GM23338 (cell line): ENCODE measurements at regions not wholly inside any gene's neighbourhood (a gene's known extent, or its start where the extent isn't known, plus 50 kb on each side); places are given as distances from the start of the nearest gene placed in this dataset.
A peak's percentile ranks its signal among the peaks of the same experiment; 100 is the strongest.

ENCODE experiments used
- ATAC-seq: fragments of 200-7000 bp; cut with Tn5 transposase; 3 replicates; pipeline ENCODE4 v1.9.1; 2020
- DNase-seq: peaks from one replicate; pipeline ENCODE4 v3.0.0-alpha.2; 2015; ENCODE audit warnings: low spot score
- H2AFZ ChIP-seq: fragments of 200-600 bp; sonication (generic); 2 replicates; pipeline ENCODE4 v1.8.0; 2016; ENCODE audit warnings: antibody characterized with exemption, mild to moderate bottlenecking, moderate library complexity
- H3F3A ChIP-seq: fragments of 200-600 bp; sonication (generic); replicated peaks from 2 replicates; pipeline ENCODE4 v1.8.0; 2017; ENCODE audit warnings: antibody characterized with exemption, mixed run types, low read depth
- H3K27ac ChIP-seq: fragments of 200-600 bp; sonication (generic); 2 replicates; pipeline ENCODE4 v1.6.1; 2016; ENCODE audit warnings: low read depth
- H3K27me3 ChIP-seq: fragments of 200-600 bp; sonication (generic); 2 replicates; pipeline ENCODE4 v1.8.0; 2016; ENCODE audit warnings: mild to moderate bottlenecking, mixed run types, moderate library complexity; ENCODE audit not compliant: insufficient read depth
- H3K36me3 ChIP-seq: fragments of 200-600 bp; sonication (generic); 2 replicates; pipeline ENCODE4 v1.8.0; 2016; ENCODE audit warnings: mild to moderate bottlenecking; ENCODE audit not compliant: insufficient read depth
- H3K4me1 ChIP-seq: fragments of 200-600 bp; sonication (generic); 2 replicates; pipeline ENCODE4 v1.8.0; 2016; ENCODE audit warnings: mild to moderate bottlenecking, moderate library complexity; ENCODE audit not compliant: insufficient read depth
- H3K4me2 ChIP-seq: fragments of 200-600 bp; sonication (generic); 2 replicates; pipeline ENCODE4 v1.7.1; 2017; ENCODE audit warnings: mixed run types
- H3K4me3 ChIP-seq: fragments of 200-600 bp; sonication (generic); 2 replicates; pipeline ENCODE4 v1.6.1; 2016; ENCODE audit warnings: mixed run types
- H3K79me2 ChIP-seq: fragments of 200-600 bp; sonication (generic); replicated peaks from 2 replicates; pipeline ENCODE4 v1.8.0; 2017; ENCODE audit warnings: mild to moderate bottlenecking; ENCODE audit not compliant: insufficient read depth
- H3K9me2 ChIP-seq: fragments of 200-600 bp; sonication (generic); 2 replicates; pipeline ENCODE4 v1.8.0; 2017; ENCODE audit not compliant: insufficient read depth
- H4K20me1 ChIP-seq: fragments of 200-600 bp; sonication (generic); replicated peaks from 2 replicates; pipeline ENCODE4 v1.8.0; 2017; ENCODE audit warnings: mild to moderate bottlenecking; ENCODE audit not compliant: insufficient read depth
- H3K27ac Mint-ChIP-seq: 2 replicates; pipeline ENCODE4 v1.8.0; 2020; ENCODE audit warnings: inconsistent platforms, mild to moderate bottlenecking, moderate library complexity, mixed read lengths
- H3K27me3 Mint-ChIP-seq: 3 replicates; pipeline ENCODE4 v1.8.0; 2022; ENCODE audit warnings: low read depth, mild to moderate bottlenecking, moderate library complexity, mixed read lengths, inconsistent platforms; ENCODE audit not compliant: insufficient read depth, poor library complexity
- H3K36me3 Mint-ChIP-seq: 3 replicates; pipeline ENCODE4 v1.8.0; 2021; ENCODE audit warnings: low read depth, mild to moderate bottlenecking, inconsistent platforms, moderate library complexity, mixed read lengths
- H3K4me1 Mint-ChIP-seq: 3 replicates; pipeline ENCODE4 v1.8.0; 2020; ENCODE audit warnings: mild to moderate bottlenecking, inconsistent platforms, mixed read lengths
- H3K4me3 Mint-ChIP-seq: 3 replicates; pipeline ENCODE4 v1.8.0; 2021; ENCODE audit warnings: moderate library complexity, mild to moderate bottlenecking, inconsistent platforms, mixed read lengths
- H3K9me3 Mint-ChIP-seq: 3 replicates; pipeline ENCODE4 v1.8.0; 2020; ENCODE audit warnings: moderate library complexity, mild to moderate bottlenecking, inconsistent platforms, mixed read lengths
- CREB1 ChIP-seq: fragments of 250-450 bp; sonication (Bioruptor Pico); IDR thresholded peaks from 2 replicates; pipeline ENCODE4 v1.5.0; 2020; ENCODE audit warnings: low read depth, mild to moderate bottlenecking, moderate library complexity
- EZH2 ChIP-seq: fragments of 200-600 bp; sonication (generic); IDR thresholded peaks from one replicate; pipeline ENCODE4 v1.8.0; 2017; ENCODE audit warnings: antibody characterized with exemption, mild to moderate bottlenecking, low read depth; ENCODE audit not compliant: unreplicated experiment
- EZH2phosphoT487 ChIP-seq: fragments of 200-600 bp; sonication (generic); IDR thresholded peaks from one replicate; pipeline ENCODE4 v1.8.1; 2018; ENCODE audit warnings: antibody characterized with exemption; ENCODE audit not compliant: unreplicated experiment
- JUNB ChIP-seq: IDR thresholded peaks from one replicate; pipeline ENCODE4 v1.6.1; 2016; ENCODE audit warnings: antibody characterized with exemption; ENCODE audit not compliant: unreplicated experiment
- NANOG ChIP-seq: IDR thresholded peaks from 2 replicates; pipeline ENCODE4 v1.6.1; 2016; ENCODE audit warnings: antibody characterized with exemption, borderline replicate concordance
- POLR2AphosphoS5 ChIP-seq: IDR thresholded peaks from 2 replicates; pipeline ENCODE4 v1.6.1; 2016; ENCODE audit warnings: antibody characterized with exemption, low read depth
- STAT1 ChIP-seq: IDR thresholded peaks from one replicate; pipeline ENCODE4 v1.6.1; 2016; ENCODE audit warnings: antibody characterized with exemption; ENCODE audit not compliant: unreplicated experiment
- ZNF114 ChIP-seq: fragments of 250-450 bp; sonication (Bioruptor Pico); IDR thresholded peaks from 2 replicates; pipeline ENCODE4 v1.5.0; 2020; ENCODE audit warnings: mild to moderate bottlenecking, moderate library complexity
- ZNF331 ChIP-seq: fragments of 250-450 bp; sonication (Bioruptor Pico); IDR thresholded peaks from 2 replicates; pipeline ENCODE4 v1.5.0; 2020; ENCODE audit warnings: low read depth, mild to moderate bottlenecking, moderate library complexity
- TF ChIP-seq, protein P1 (sequence below): IDR thresholded peaks from one replicate; pipeline ENCODE4 v1.6.1; 2018; ENCODE audit warnings: antibody characterized with exemption; ENCODE audit not compliant: unreplicated experiment
- TF ChIP-seq, protein P2 (sequence below): IDR thresholded peaks from 2 replicates; pipeline ENCODE4 v1.6.1; 2016; ENCODE audit warnings: antibody characterized with exemption
- TF ChIP-seq, protein P3 (sequence below), 2 experiments: fragments of 200-600 bp in 1 of 2; sonication (generic) in 1 of 2; conservative IDR thresholded peaks; 2 replicates each; pipeline versions ENCODE4 v1.5.1 to v1.6.1; 2016 to 2017; ENCODE audit warnings: antibody characterized with exemption in 2 of 2, low read depth in 2 of 2, mild to moderate bottlenecking in 2 of 2, moderate library complexity in 1 of 2
- TF ChIP-seq, protein P4 (sequence below): fragments of 250-450 bp; sonication (Bioruptor Pico); IDR thresholded peaks from 2 replicates; pipeline ENCODE4 v1.5.0; 2020; ENCODE audit warnings: mild to moderate bottlenecking, moderate library complexity

DNA sequence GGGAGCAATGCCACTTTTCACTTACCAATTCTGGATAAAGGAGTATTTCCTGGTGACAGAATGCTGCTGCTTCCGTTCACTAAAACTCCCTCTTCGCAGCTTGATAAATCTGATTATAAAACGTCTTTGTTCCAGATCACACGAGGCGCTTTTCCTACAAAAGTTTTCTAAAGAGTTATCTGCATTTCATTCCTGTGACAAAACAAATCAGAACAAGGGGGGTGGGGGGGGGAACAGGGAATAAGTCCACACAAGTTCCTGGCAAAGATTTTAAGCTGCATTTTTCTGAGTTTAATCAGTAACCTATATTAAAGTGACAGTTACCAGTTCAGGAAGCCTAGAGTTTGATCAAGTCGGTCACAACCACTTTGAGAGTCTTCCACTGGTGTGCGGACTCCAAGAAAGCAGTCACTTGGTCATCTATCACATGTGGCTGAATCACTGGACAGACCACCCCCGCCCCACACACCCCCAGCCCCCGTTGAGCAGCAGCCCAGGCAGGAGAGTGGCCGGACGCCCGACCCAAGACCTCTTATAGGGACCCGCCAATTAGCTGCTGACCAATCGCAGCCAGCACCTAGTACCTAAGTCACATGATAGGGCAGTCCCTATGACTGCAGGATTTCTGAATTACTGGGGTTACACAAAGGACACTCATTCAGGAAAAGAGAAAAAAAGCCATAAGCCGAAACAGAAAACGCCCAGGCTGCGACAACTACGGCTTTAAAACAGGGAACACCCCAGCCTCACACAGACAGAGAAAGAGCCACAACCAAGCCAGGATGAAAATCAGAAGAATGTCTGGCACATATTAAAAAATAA lies 569.3 kb upstream of the DIPK2B start:
- no peaks in the 10 kb centered on the region for H3K9me3 Mint-ChIP-seq
- H3K4me3 ChIP-seq, result no peak overlapping the region
- no peak overlapping the region for H3K4me2 ChIP-seq
- peaks cover 42% of the 10 kb centered on the region for H3K4me1 ChIP-seq
- no peaks in the 10 kb centered on the region for H3K36me3 ChIP-seq
- H3K36me3 Mint-ChIP-seq, result peaks cover 34% of the 10 kb centered on the region
- no peaks in the 10 kb centered on the region for H3K9me2 ChIP-seq
- DNase-seq (no peak), ATAC-seq (peak; percentile 64)
- H3K79me2 ChIP-seq, result peaks cover 99% of the 10 kb centered on the region
- H3K27ac ChIP-seq, result no peak overlapping the region
- H2AFZ ChIP-seq, result no peak overlapping the region
- peaks cover under 1% of the 10 kb centered on the region for H3K27me3 Mint-ChIP-seq
- H3K27ac Mint-ChIP-seq, result peak overlapping the region; percentile 72; the same call in 1 of the 2 replicates
- no peak overlapping the region for H3K4me3 Mint-ChIP-seq
- H4K20me1 ChIP-seq, result peaks cover 35% of the 10 kb centered on the region
- peaks cover 77% of the 10 kb centered on the region for H3K4me1 Mint-ChIP-seq
- H3F3A ChIP-seq, result no peaks in the 10 kb centered on the region
- TF ChIP-seq, protein P1, sequence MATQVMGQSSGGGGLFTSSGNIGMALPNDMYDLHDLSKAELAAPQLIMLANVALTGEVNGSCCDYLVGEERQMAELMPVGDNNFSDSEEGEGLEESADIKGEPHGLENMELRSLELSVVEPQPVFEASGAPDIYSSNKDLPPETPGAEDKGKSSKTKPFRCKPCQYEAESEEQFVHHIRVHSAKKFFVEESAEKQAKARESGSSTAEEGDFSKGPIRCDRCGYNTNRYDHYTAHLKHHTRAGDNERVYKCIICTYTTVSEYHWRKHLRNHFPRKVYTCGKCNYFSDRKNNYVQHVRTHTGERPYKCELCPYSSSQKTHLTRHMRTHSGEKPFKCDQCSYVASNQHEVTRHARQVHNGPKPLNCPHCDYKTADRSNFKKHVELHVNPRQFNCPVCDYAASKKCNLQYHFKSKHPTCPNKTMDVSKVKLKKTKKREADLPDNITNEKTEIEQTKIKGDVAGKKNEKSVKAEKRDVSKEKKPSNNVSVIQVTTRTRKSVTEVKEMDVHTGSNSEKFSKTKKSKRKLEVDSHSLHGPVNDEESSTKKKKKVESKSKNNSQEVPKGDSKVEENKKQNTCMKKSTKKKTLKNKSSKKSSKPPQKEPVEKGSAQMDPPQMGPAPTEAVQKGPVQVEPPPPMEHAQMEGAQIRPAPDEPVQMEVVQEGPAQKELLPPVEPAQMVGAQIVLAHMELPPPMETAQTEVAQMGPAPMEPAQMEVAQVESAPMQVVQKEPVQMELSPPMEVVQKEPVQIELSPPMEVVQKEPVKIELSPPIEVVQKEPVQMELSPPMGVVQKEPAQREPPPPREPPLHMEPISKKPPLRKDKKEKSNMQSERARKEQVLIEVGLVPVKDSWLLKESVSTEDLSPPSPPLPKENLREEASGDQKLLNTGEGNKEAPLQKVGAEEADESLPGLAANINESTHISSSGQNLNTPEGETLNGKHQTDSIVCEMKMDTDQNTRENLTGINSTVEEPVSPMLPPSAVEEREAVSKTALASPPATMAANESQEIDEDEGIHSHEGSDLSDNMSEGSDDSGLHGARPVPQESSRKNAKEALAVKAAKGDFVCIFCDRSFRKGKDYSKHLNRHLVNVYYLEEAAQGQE, result no peak
- TF ChIP-seq JUNB, result no peak
- TF ChIP-seq ZNF114 (CRISPR knock-in tag), result no peak
- no peak for TF ChIP-seq EZH2
- no peak for TF ChIP-seq CREB1 (CRISPR knock-in tag)
- no peak for TF ChIP-seq STAT1
- no peak for TF ChIP-seq NANOG
- TF ChIP-seq, protein P2, sequence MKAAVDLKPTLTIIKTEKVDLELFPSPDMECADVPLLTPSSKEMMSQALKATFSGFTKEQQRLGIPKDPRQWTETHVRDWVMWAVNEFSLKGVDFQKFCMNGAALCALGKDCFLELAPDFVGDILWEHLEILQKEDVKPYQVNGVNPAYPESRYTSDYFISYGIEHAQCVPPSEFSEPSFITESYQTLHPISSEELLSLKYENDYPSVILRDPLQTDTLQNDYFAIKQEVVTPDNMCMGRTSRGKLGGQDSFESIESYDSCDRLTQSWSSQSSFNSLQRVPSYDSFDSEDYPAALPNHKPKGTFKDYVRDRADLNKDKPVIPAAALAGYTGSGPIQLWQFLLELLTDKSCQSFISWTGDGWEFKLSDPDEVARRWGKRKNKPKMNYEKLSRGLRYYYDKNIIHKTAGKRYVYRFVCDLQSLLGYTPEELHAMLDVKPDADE, result no peak
- TF ChIP-seq, protein P3, sequence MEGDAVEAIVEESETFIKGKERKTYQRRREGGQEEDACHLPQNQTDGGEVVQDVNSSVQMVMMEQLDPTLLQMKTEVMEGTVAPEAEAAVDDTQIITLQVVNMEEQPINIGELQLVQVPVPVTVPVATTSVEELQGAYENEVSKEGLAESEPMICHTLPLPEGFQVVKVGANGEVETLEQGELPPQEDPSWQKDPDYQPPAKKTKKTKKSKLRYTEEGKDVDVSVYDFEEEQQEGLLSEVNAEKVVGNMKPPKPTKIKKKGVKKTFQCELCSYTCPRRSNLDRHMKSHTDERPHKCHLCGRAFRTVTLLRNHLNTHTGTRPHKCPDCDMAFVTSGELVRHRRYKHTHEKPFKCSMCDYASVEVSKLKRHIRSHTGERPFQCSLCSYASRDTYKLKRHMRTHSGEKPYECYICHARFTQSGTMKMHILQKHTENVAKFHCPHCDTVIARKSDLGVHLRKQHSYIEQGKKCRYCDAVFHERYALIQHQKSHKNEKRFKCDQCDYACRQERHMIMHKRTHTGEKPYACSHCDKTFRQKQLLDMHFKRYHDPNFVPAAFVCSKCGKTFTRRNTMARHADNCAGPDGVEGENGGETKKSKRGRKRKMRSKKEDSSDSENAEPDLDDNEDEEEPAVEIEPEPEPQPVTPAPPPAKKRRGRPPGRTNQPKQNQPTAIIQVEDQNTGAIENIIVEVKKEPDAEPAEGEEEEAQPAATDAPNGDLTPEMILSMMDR (conservative IDR thresholded peaks at IDR 0.05; ENCODE audit: low read depth in 2 of 2), result no peak
- TF ChIP-seq, protein P4, sequence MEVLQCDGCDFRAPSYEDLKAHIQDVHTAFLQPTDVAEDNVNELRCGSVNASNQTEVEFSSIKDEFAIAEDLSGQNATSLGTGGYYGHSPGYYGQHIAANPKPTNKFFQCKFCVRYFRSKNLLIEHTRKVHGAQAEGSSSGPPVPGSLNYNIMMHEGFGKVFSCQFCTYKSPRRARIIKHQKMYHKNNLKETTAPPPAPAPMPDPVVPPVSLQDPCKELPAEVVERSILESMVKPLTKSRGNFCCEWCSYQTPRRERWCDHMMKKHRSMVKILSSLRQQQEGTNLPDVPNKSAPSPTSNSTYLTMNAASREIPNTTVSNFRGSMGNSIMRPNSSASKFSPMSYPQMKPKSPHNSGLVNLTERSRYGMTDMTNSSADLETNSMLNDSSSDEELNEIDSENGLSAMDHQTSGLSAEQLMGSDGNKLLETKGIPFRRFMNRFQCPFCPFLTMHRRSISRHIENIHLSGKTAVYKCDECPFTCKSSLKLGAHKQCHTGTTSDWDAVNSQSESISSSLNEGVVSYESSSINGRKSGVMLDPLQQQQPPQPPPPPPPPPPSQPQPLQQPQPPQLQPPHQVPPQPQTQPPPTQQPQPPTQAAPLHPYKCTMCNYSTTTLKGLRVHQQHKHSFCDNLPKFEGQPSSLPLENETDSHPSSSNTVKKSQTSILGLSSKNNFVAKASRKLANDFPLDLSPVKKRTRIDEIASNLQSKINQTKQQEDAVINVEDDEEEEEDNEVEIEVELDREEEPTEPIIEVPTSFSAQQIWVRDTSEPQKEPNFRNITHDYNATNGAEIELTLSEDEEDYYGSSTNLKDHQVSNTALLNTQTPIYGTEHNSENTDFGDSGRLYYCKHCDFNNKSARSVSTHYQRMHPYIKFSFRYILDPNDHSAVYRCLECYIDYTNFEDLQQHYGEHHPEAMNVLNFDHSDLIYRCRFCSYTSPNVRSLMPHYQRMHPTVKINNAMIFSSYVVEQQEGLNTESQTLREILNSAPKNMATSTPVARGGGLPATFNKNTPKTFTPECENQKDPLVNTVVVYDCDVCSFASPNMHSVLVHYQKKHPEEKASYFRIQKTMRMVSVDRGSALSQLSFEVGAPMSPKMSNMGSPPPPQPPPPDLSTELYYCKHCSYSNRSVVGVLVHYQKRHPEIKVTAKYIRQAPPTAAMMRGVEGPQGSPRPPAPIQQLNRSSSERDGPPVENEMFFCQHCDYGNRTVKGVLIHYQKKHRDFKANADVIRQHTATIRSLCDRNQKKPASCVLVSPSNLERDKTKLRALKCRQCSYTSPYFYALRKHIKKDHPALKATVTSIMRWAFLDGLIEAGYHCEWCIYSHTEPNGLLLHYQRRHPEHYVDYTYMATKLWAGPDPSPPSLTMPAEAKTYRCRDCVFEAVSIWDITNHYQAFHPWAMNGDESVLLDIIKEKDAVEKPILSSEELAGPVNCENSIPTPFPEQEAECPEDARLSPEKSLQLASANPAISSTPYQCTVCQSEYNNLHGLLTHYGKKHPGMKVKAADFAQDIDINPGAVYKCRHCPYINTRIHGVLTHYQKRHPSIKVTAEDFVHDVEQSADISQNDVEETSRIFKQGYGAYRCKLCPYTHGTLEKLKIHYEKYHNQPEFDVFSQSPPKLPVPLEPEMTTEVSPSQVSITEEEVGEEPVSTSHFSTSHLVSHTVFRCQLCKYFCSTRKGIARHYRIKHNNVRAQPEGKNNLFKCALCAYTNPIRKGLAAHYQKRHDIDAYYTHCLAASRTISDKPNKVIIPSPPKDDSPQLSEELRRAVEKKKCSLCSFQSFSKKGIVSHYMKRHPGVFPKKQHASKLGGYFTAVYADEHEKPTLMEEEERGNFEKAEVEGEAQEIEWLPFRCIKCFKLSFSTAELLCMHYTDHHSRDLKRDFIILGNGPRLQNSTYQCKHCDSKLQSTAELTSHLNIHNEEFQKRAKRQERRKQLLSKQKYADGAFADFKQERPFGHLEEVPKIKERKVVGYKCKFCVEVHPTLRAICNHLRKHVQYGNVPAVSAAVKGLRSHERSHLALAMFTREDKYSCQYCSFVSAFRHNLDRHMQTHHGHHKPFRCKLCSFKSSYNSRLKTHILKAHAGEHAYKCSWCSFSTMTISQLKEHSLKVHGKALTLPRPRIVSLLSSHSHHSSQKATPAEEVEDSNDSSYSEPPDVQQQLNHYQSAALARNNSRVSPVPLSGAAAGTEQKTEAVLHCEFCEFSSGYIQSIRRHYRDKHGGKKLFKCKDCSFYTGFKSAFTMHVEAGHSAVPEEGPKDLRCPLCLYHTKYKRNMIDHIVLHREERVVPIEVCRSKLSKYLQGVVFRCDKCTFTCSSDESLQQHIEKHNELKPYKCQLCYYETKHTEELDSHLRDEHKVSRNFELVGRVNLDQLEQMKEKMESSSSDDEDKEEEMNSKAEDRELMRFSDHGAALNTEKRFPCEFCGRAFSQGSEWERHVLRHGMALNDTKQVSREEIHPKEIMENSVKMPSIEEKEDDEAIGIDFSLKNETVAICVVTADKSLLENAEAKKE (CRISPR knock-in tag), result no peak
- TF ChIP-seq ZNF331 (CRISPR knock-in tag), result no peak
- TF ChIP-seq POLR2AphosphoS5, result no peak
- no peak for TF ChIP-seq EZH2phosphoT487
- H3K27me3 ChIP-seq, result no peaks in the 10 kb centered on the region
